Progenitor cell of endocrine pancreas (in vitro differentiated cells): ENCODE measurements at regions not wholly inside any gene's neighbourhood (a gene's known extent, or its start where the extent isn't known, plus 50 kb on each side); places are given as distances from the start of the nearest gene placed in this dataset.
A peak's percentile ranks its signal among the peaks of the same experiment; 100 is the strongest.

Source experiments
- DNase-seq: peaks from one replicate; pipeline ENCODE4 v3.0.0; 2021; ENCODE audit warnings: low spot score; ENCODE audit not compliant: unreplicated experiment
- H3K27ac Mint-ChIP-seq: 2 replicates; pipeline ENCODE4 v1.8.0; 2021; ENCODE audit warnings: mild to moderate bottlenecking, moderate library complexity, mixed read lengths
- H3K27me3 Mint-ChIP-seq: 2 replicates; pipeline ENCODE4 v1.8.0; 2021; ENCODE audit warnings: mixed read lengths
- H3K36me3 Mint-ChIP-seq: 2 replicates; pipeline ENCODE4 v1.8.0; 2022; ENCODE audit warnings: mixed read lengths; ENCODE audit not compliant: insufficient read depth
- H3K4me1 Mint-ChIP-seq: 2 replicates; pipeline ENCODE4 v1.8.0; 2021; ENCODE audit warnings: low read depth, mixed read lengths
- H3K4me3 Mint-ChIP-seq: 2 replicates; pipeline ENCODE4 v1.8.0; 2021; ENCODE audit warnings: low read depth, mild to moderate bottlenecking, moderate library complexity, mixed read lengths
- H3K9me3 Mint-ChIP-seq: 2 replicates; pipeline ENCODE4 v1.8.0; 2021; ENCODE audit warnings: low read depth, mixed read lengths
- CTCF ChIP-seq: fragments of 200-600 bp; sonication (generic); IDR thresholded peaks from one replicate; pipeline ENCODE4 v1.5.0; 2021; ENCODE audit warnings: antibody characterized with exemption, mild to moderate bottlenecking; ENCODE audit not compliant: unreplicated experiment

DNA sequence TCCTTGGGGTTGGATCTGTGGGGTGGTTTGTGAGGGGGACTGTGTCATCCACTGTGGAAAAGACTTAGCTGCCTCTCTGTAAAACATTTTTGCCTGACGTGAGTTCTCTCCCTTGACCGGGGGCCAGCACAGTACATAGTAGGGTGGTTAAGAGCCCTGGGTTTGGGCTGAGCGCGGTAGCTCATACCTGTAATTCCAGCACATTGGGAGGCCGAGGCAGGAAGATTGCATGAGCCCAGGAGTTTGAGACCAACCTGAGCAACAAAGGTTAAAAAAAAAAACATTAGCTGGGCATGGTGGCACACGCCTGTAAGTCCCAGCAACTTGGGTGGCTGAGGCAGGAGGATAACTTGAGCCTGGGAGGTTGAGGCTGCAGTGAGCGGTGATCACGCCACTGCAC is 74.7 kb upstream of the WNT7B start:
- H3K27ac Mint-ChIP-seq = no peak overlapping the region
- H3K9me3 Mint-ChIP-seq = no peaks in the 10 kb centered on the region
- no peaks in the 10 kb centered on the region for H3K36me3 Mint-ChIP-seq
- TF ChIP-seq CTCF = no peak
- H3K27me3 Mint-ChIP-seq = peaks cover 77% of the 10 kb centered on the region
- H3K4me3 Mint-ChIP-seq = no peak overlapping the region
- DNase-seq = no peak
- peaks cover 3% of the 10 kb centered on the region for H3K4me1 Mint-ChIP-seq

DNA sequence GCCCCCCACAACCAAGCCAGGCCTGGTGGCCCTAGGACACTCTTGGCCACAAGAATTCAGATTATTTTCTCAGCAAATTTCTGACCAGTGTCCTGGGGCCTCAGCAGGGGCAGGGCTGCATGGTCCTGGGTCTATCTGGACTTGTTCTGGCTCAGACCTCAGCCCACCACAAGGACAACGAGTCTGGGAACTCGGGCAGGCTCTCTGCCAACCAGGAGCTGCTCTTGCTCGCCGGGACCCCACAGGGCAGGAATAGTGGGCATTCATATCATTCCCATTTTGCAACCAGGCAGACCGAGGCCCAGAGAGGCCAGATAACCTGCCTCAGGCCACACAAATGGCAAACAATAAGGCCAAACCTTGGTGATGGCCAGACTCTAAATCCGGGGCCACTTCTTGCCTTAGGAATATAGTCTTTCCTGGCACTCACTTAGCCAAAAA is 75.4 kb upstream of the WNT7B start:
- no peak for TF ChIP-seq CTCF
- no peak for DNase-seq
- Mint-ChIP-seq H3K36me3 (no peaks in the 10 kb centered on the region), H3K27me3 (peaks cover 77% of the 10 kb centered on the region), H3K4me1 (peaks cover 3% of the 10 kb centered on the region), H3K4me3 (no peak overlapping the region), H3K27ac (no peak overlapping the region), H3K9me3 (no peaks in the 10 kb centered on the region)

GRCh38 chr22:46052801-46053562 is 76.0 kb upstream of the WNT7B start:
- H3K27me3 Mint-ChIP-seq = peaks cover 79% of the 10 kb centered on the region
- H3K4me1 Mint-ChIP-seq = peaks cover 3% of the 10 kb centered on the region
- H3K4me3 Mint-ChIP-seq = peak overlapping the region; percentile 37
- TF ChIP-seq CTCF = no peak
- DNase-seq = no peak
- H3K9me3 Mint-ChIP-seq = no peaks in the 10 kb centered on the region
- H3K36me3 Mint-ChIP-seq = no peaks in the 10 kb centered on the region
- H3K27ac Mint-ChIP-seq = no peak overlapping the region

DNA sequence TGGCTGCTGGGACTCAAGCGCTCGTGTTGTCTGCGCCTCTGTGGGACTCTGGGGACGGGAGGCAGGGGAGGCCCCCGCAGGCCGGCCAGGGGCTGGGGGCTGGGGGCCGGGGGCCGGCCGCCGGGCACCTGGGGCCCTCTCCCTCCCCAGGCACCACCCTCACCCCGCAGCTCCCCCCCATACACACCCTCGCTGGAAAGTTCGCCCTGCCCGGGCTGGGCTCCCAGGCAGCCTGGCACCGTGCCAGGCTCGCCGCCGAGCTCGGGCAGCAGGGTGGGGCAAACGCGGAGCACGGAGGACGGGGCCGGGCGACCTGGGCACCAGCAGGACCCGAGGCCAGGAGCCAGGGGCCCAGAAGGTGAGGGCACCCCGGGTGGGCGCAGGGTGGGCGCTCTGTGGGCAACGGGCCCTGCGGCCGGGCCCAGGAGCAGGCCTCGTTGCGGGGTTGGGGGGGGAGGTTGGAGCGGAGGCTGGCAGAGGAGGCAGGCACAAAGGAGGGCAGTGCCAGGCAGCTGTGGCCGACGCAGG is 76.7 kb upstream of the WNT7B start:
- no peak overlapping the region for H3K4me3 Mint-ChIP-seq
- DNase-seq = no peak
- H3K9me3 Mint-ChIP-seq = no peaks in the 10 kb centered on the region

More for the DNA sequence above, 76.7 kb upstream of the WNT7B start:
- Mint-ChIP-seq H3K27me3 (peaks cover 80% of the 10 kb centered on the region), H3K36me3 (no peaks in the 10 kb centered on the region), H3K4me1 (peaks cover 3% of the 10 kb centered on the region), H3K27ac (no peak overlapping the region)
- TF ChIP-seq CTCF = no peak
